Right atrium auricular region (tissue), 2 donors: ENCODE measurements at regions not wholly inside any gene's neighbourhood (a gene's known extent, or its start where the extent isn't known, plus 50 kb on each side); places are given as distances from the start of the nearest gene placed in this dataset.

Experiments used
- DNase-seq: peaks from one replicate; pipeline ENCODE4 v3.0.0-alpha.2; 2019; ENCODE audit warnings: low spot score
- H3K27ac ChIP-seq, 2 donors: fragments of 200-600 bp; sonication (generic); 1 replicate in 1 of 2; 2 replicates in 1 of 2; pipeline ENCODE4 v1.5.1; 2016 to 2019
- H3K27me3 ChIP-seq, 2 donors: fragments of 200-600 bp; sonication (generic); one replicate each; pipeline versions ENCODE4 v1.5.1 to v1.6.0; 2017 to 2019
- H3K36me3 ChIP-seq: fragments of 200-600 bp; sonication (generic); one replicate; pipeline ENCODE4 v1.5.1; 2016
- H3K4me1 ChIP-seq, 2 donors: fragments of 200-600 bp; sonication (generic); one replicate each; pipeline versions ENCODE4 v1.5.1 to v1.6.0; 2017 to 2019
- H3K4me3 ChIP-seq, 2 donors: fragments of 200-600 bp; sonication (generic); 1 replicate in 1 of 2; 2 replicates in 1 of 2; pipeline ENCODE4 v1.5.1; 2017 to 2019; ENCODE audit warnings: mild to moderate bottlenecking in 1 of 2, moderate library complexity in 1 of 2
- H3K9me3 ChIP-seq, 2 donors: fragments of 200-600 bp; sonication (generic); one replicate each; pipeline ENCODE4 v1.5.1; 2019
- CTCF ChIP-seq, 2 donors: fragments of 200-600 bp; sonication (generic); IDR thresholded peaks; one replicate each; pipeline ENCODE4 v1.5.1; 2019; ENCODE audit warnings: antibody characterized with exemption in 2 of 2

DNA sequence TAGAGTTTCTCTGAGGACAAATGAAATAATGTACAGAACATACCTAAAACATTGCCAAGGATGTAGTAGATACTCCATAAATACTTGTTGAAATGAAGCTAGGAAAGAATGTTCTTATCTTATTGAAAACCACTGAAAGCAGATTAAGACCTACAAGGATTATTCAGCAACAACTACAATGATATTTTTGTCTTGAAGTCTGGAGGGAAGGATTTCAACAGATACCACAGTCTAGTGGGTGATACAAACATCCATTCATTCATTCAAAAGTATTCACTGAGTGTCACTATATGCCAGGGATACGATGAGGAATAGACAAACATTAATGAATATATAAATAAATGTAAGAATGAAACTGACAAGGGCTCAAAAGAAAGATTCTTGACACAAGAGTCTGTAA is 74.7 kb upstream of the THBS1 start:
- no peak overlapping the region for H3K4me3 ChIP-seq
- no peaks in the 10 kb centered on the region for H3K36me3 ChIP-seq
- no peaks in the 10 kb centered on the region for H3K27me3 ChIP-seq
- peaks cover 0 to 8% of the 10 kb centered on the region in 2 donors for H3K4me1 ChIP-seq
- TF ChIP-seq CTCF (IDR thresholded peaks at IDR 0.05): no peak
- no peaks in the 10 kb centered on the region for H3K9me3 ChIP-seq
- no peak for DNase-seq
- H3K27ac ChIP-seq: no peak overlapping the region

DNA sequence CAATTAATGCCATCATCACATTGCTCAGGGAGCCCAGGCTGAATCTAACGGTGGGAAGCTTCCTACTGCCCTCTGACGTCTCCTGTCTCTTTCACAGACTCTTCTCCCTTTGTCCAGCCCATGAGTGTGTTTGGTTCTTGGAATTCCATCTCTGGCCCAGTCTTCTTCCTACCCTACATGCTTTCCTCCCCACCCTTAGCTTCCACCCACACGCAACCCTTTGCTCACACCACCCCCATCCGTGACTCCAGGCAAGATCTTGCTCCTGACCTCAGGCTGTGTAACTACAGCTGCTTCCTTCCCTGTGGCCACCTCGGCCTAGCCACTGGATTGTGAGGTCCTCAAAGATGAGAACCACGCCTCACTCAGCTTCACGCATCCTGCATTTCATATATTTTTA is 72.3 kb upstream of the THBS1 start:
- Histone ChIP-seq H3K27me3 (no peaks in the 10 kb centered on the region), H3K9me3 (no peaks in the 10 kb centered on the region), H3K4me3 (no peak overlapping the region), H3K27ac (no peak overlapping the region), H3K4me1 (peaks cover 0 to 25% of the 10 kb centered on the region in 2 donors), H3K36me3 (no peaks in the 10 kb centered on the region)
- DNase-seq: no peak
- no peak for TF ChIP-seq CTCF (IDR thresholded peaks at IDR 0.05)

DNA sequence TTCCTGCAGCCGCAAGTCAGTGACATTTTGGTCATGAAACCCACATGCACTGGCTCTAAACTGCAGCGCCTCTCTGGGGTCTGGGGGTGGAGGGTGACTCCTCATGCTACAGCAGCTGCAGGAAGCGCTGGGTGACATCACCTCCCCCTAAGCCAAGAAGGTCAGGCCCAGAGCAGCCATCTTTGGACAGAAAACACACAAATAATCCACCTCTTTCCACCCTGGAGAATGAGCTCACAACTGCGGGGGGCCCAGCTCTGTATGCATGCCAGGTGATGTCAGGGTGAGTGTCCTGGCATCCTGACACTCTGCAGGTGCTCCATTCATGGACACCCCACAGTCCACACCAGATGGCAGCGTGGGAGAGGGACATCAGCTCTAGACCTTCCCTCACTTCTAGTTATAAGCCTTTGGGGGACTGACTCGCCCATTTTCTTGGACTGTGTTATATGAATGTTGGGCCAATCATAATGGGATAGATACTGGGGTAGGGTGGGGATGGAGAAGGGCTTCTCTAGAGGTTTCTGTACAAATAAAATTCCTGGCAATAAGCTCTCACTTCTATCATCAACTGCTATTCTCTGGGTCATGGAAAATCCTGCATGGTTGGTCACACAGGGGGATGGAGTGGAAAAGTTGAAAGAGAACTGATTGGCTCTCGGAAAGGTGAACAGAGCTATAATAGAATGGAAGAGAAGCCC is 70.7 kb upstream of the THBS1 start:
- H3K4me1 ChIP-seq: peaks cover 0 to 25% of the 10 kb centered on the region in 2 donors
- DNase-seq: no peak
- no peak for TF ChIP-seq CTCF (IDR thresholded peaks at IDR 0.05)
- no peaks in the 10 kb centered on the region for H3K36me3 ChIP-seq
- no peaks in the 10 kb centered on the region for H3K27me3 ChIP-seq
- H3K27ac ChIP-seq: peak overlapping the region; percentile 57 to 72
- peaks cover 0 to 6% of the 10 kb centered on the region in 2 donors for H3K9me3 ChIP-seq
- no peak overlapping the region for H3K4me3 ChIP-seq

DNA sequence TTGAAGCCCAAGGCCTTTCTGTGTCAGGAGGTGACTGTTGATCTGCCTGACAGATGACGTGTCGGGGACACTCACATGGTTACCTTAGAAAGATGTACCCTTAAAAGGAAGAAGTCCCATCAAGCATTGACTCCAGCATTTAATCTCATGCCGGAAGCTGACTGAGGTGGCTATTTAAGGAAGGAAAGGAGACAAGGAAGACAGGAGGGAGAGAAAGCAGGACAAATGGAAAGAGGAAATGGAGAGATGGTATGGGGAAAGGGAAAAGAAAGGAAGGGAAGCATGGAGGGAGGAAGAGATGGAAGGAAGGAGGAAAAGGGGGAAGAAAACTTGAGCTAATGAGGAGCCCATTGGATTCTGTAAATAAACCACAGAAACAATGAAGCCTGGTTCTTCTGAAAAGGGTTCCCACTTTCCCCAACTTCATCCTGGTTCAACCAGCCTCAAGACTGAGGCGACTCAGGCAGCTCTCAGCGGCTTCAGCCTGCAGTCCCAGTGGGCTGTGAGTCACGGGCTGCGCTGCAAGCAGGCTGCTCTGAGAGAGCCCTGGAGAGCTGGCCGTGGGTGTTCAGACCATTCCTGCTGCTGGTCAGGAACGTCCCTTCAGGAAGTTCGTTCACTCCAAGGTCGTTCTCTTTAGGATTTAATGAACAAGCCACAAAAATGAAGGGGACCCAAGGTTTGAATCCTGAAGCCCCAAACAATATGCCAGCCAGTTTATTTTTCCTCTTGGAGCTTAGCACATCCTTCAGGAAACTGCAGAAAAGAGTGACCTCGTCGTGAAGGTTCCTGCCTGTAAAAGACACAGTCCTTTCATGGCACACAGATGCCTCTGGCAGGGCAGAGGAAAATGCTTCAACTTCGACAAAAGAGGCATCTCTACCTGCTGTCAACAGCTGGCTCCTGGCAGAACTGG is 69.6 kb upstream of the THBS1 start:
- TF ChIP-seq CTCF (IDR thresholded peaks at IDR 0.05): no peak
- Histone ChIP-seq H3K27me3 (no peaks in the 10 kb centered on the region), H3K4me3 (no peak overlapping the region), H3K27ac (peak overlapping the region; percentile 57 to 72), H3K36me3 (no peaks in the 10 kb centered on the region), H3K4me1 (peaks cover 0 to 25% of the 10 kb centered on the region in 2 donors), H3K9me3 (peaks cover 0 to 13% of the 10 kb centered on the region in 2 donors)
- peak; percentile 79 for DNase-seq

DNA sequence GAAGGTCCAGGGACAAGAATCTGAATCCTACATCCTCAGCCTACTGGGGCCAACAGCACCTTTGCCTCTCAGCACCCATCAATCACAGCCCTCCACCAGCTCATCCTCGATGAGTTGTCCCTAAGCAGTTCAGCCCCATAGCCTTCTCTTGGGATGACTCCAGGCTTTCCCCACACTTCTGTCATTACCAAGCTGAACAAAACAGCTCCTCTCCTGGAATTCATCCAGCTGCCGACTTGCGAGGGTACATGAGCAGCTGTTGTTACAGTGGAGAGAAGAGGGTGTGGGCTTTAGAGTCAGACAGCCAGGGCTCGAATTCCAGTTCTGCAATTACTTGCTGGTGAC is 69.0 kb upstream of the THBS1 start:
- Histone ChIP-seq H3K4me1 (peaks cover 0 to 25% of the 10 kb centered on the region in 2 donors), H3K27me3 (no peaks in the 10 kb centered on the region), H3K36me3 (no peaks in the 10 kb centered on the region), H3K27ac (peak overlapping the region; percentile 57 to 72), H3K4me3 (no peak overlapping the region), H3K9me3 (peaks cover 0 to 13% of the 10 kb centered on the region in 2 donors)
- no peak for TF ChIP-seq CTCF (IDR thresholded peaks at IDR 0.05)
- DNase-seq: no peak
